Mucosa of stomach (tissue), 1 donor: ENCODE measurements at regions not wholly inside any gene's neighbourhood (a gene's known extent, or its start where the extent isn't known, plus 50 kb on each side); places are given as distances from the start of the nearest gene placed in this dataset.
"Not testable (repeated sequence)": the region's sequence is repeated elsewhere in the genome, so short reads cannot be mapped to it uniquely, and the experiment has no call there.

ENCODE experiments used
- H3K27me3 ChIP-seq: one replicate; pipeline ENCODE4 v1.7.0; 2013; ENCODE audit warnings: mild to moderate bottlenecking, low read length; ENCODE audit not compliant: control insufficient read depth, insufficient read depth
- H3K36me3 ChIP-seq: one replicate; pipeline ENCODE4 v1.7.0; 2013; ENCODE audit warnings: low read length; ENCODE audit not compliant: control insufficient read depth, insufficient read depth
- H3K4me1 ChIP-seq: one replicate; pipeline ENCODE4 v1.7.0; 2013; ENCODE audit warnings: mild to moderate bottlenecking, low read length; ENCODE audit not compliant: control insufficient read depth, insufficient read depth
- H3K4me3 ChIP-seq: one replicate; pipeline ENCODE4 v1.7.0; 2013; ENCODE audit warnings: low read length
- H3K9ac ChIP-seq: one replicate; pipeline ENCODE4 v1.7.0; 2013; ENCODE audit warnings: mild to moderate bottlenecking, low read length, moderate library complexity
- H3K9me3 ChIP-seq: one replicate; pipeline ENCODE4 v1.7.0; 2013; ENCODE audit warnings: mild to moderate bottlenecking, low read length, moderate library complexity; ENCODE audit not compliant: control insufficient read depth
- donor health status: Pancreatic carcinoma.

- H3K9ac ChIP-seq, H3K4me1 ChIP-seq, H3K4me3 ChIP-seq, H3K36me3 ChIP-seq, H3K27me3 ChIP-seq, H3K9me3 ChIP-seq: not testable (repeated sequence)
Measured at GRCh38 chr14:83091991-83092956, 1558.6 kb upstream of the SEL1L start.

GRCh38 chr14:83096092-83096491, 1562.4 kb upstream of the SEL1L start:
- Histone ChIP-seq H3K36me3 (no peaks in the 10 kb centered on the region), H3K4me3 (no peak overlapping the region), H3K27me3 (no peaks in the 10 kb centered on the region)

GRCh38 chr14:83101846-83102245, 1568.2 kb upstream of the SEL1L start:
- no peak overlapping the region for H3K9ac ChIP-seq
- H3K36me3 ChIP-seq, result no peaks in the 10 kb centered on the region
- H3K4me3 ChIP-seq, result no peak overlapping the region
- no peaks in the 10 kb centered on the region for H3K27me3 ChIP-seq
- no peaks in the 10 kb centered on the region for H3K4me1 ChIP-seq
- no peaks in the 10 kb centered on the region for H3K9me3 ChIP-seq

More at GRCh38 chr14:83096092-83096491, 1562.4 kb upstream of the SEL1L start:
- Histone ChIP-seq H3K9ac (no peak overlapping the region), H3K9me3 (no peaks in the 10 kb centered on the region), H3K4me1 (no peaks in the 10 kb centered on the region)

- H3K4me1 ChIP-seq, result no peaks in the 10 kb centered on the region
- H3K36me3 ChIP-seq, result no peaks in the 10 kb centered on the region
- H3K9ac ChIP-seq, result no peak overlapping the region
- no peaks in the 10 kb centered on the region for H3K9me3 ChIP-seq
- no peak overlapping the region for H3K4me3 ChIP-seq
- H3K27me3 ChIP-seq, result no peaks in the 10 kb centered on the region
Measured at GRCh38 chr14:83118029-83118428, 1584.4 kb upstream of the SEL1L start.

GRCh38 chr14:83120187-83120586, 1586.5 kb upstream of the SEL1L start:
- no peaks in the 10 kb centered on the region for H3K4me1 ChIP-seq
- no peaks in the 10 kb centered on the region for H3K27me3 ChIP-seq

GRCh38 chr14:83126076-83126475, 1592.4 kb upstream of the SEL1L start:
- H3K36me3 ChIP-seq, result no peaks in the 10 kb centered on the region
- H3K4me3 ChIP-seq, result no peak overlapping the region
- H3K4me1 ChIP-seq, result no peaks in the 10 kb centered on the region
- no peaks in the 10 kb centered on the region for H3K27me3 ChIP-seq
- no peak overlapping the region for H3K9ac ChIP-seq
- H3K9me3 ChIP-seq, result no peaks in the 10 kb centered on the region

More at GRCh38 chr14:83120187-83120586, 1586.5 kb upstream of the SEL1L start:
- no peaks in the 10 kb centered on the region for H3K9me3 ChIP-seq
- no peaks in the 10 kb centered on the region for H3K36me3 ChIP-seq
- H3K4me3 ChIP-seq, result no peak overlapping the region
- no peak overlapping the region for H3K9ac ChIP-seq

- Histone ChIP-seq H3K4me1 (no peaks in the 10 kb centered on the region), H3K9ac (no peak overlapping the region), H3K36me3 (no peaks in the 10 kb centered on the region), H3K9me3 (no peaks in the 10 kb centered on the region), H3K27me3 (no peaks in the 10 kb centered on the region), H3K4me3 (no peak overlapping the region)
Measured at GRCh38 chr14:83128783-83129182, 1595.1 kb upstream of the SEL1L start.

- H3K9ac ChIP-seq, result no peak overlapping the region
Measured at GRCh38 chr14:83129496-83129895, 1595.8 kb upstream of the SEL1L start.

GRCh38 chr14:83133981-83134645, 1600.5 kb upstream of the SEL1L start:
- no peaks in the 10 kb centered on the region for H3K36me3 ChIP-seq
- H3K4me3 ChIP-seq, result no peak overlapping the region
- no peaks in the 10 kb centered on the region for H3K27me3 ChIP-seq
- H3K4me1 ChIP-seq, result no peaks in the 10 kb centered on the region
- H3K9ac ChIP-seq, result no peak overlapping the region
- no peaks in the 10 kb centered on the region for H3K9me3 ChIP-seq

More at GRCh38 chr14:83129496-83129895, 1595.8 kb upstream of the SEL1L start:
- Histone ChIP-seq H3K9me3 (no peaks in the 10 kb centered on the region), H3K36me3 (no peaks in the 10 kb centered on the region), H3K27me3 (no peaks in the 10 kb centered on the region), H3K4me3 (no peak overlapping the region), H3K4me1 (no peaks in the 10 kb centered on the region)

- Histone ChIP-seq H3K4me1 (no peaks in the 10 kb centered on the region), H3K9me3 (no peaks in the 10 kb centered on the region), H3K4me3 (no peak overlapping the region), H3K9ac (no peak overlapping the region), H3K36me3 (no peaks in the 10 kb centered on the region), H3K27me3 (no peaks in the 10 kb centered on the region)
Measured at GRCh38 chr14:83140756-83141155, 1607.1 kb upstream of the SEL1L start.

GRCh38 chr14:83147006-83147405, 1613.4 kb upstream of the SEL1L start:
- H3K9me3 ChIP-seq, result no peaks in the 10 kb centered on the region

GRCh38 chr14:83151571-83151970, 1617.9 kb upstream of the SEL1L start:
- no peaks in the 10 kb centered on the region for H3K27me3 ChIP-seq
- no peaks in the 10 kb centered on the region for H3K9me3 ChIP-seq
- no peak overlapping the region for H3K9ac ChIP-seq
- H3K4me1 ChIP-seq, result no peaks in the 10 kb centered on the region
- no peaks in the 10 kb centered on the region for H3K36me3 ChIP-seq
- H3K4me3 ChIP-seq, result no peak overlapping the region

More at GRCh38 chr14:83147006-83147405, 1613.4 kb upstream of the SEL1L start:
- no peaks in the 10 kb centered on the region for H3K36me3 ChIP-seq
- H3K9ac ChIP-seq, result no peak overlapping the region
- H3K4me1 ChIP-seq, result no peaks in the 10 kb centered on the region
- H3K27me3 ChIP-seq, result no peaks in the 10 kb centered on the region
- no peak overlapping the region for H3K4me3 ChIP-seq
